ENCODE measurements at regions not wholly inside any gene's neighbourhood (a gene's known extent, or its start where the extent isn't known, plus 50 kb on each side); places are given as distances from the start of the nearest gene placed in this dataset.

DNA sequence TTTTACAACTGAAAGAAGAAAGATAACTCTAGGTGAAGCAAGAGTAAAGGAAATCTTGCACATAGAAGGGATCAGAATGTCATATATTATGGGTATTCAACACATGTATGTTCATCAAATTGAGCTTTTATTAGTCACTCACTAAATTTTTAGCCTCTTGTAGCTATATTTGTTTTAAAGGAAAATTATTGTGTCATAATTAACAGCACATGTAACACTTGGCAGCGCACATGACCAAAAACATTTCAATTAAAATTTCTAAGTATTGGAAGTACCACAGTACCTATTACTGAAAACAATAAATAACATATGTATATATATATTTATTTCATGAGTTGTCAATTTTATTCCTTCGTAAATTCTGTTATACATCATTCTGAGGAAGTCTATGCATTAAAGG, 2800.4 kb downstream of the PCDH9 start (continued):
- TF ChIP-seq, protein P1, sequence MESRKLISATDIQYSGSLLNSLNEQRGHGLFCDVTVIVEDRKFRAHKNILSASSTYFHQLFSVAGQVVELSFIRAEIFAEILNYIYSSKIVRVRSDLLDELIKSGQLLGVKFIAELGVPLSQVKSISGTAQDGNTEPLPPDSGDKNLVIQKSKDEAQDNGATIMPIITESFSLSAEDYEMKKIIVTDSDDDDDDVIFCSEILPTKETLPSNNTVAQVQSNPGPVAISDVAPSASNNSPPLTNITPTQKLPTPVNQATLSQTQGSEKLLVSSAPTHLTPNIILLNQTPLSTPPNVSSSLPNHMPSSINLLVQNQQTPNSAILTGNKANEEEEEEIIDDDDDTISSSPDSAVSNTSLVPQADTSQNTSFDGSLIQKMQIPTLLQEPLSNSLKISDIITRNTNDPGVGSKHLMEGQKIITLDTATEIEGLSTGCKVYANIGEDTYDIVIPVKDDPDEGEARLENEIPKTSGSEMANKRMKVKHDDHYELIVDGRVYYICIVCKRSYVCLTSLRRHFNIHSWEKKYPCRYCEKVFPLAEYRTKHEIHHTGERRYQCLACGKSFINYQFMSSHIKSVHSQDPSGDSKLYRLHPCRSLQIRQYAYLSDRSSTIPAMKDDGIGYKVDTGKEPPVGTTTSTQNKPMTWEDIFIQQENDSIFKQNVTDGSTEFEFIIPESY (IDR thresholded peaks at IDR 0.05; ENCODE audit: extremely low read depth, insufficient replicate concordance, low read length) = no peak
- TF ChIP-seq ZNF274 (IDR thresholded peaks at IDR 0.05; ENCODE audit: low read depth, low read length) = no peak
- TF ChIP-seq SP1 (IDR thresholded peaks at IDR 0.05; ENCODE audit: low read depth) = no peak
- no peak for TF ChIP-seq MAX (IDR thresholded peaks at IDR 0.05)
- no peak for TF ChIP-seq JUND (IDR thresholded peaks at IDR 0.05)
- TF ChIP-seq FOSL1 (IDR thresholded peaks at IDR 0.05; ENCODE audit: low read depth) = no peak

- H3K36me3 ChIP-seq (ENCODE audit: control insufficient read depth in 1 of 2, insufficient read depth in 2 of 2, low read length in 2 of 2) = no peaks in the 10 kb centered on the region
- TF ChIP-seq CBX3 (IDR thresholded peaks at IDR 0.05; ENCODE audit: low read depth) = no peak
- TF ChIP-seq SRF (IDR thresholded peaks at IDR 0.05; ENCODE audit: low read depth) = no peak
- TF ChIP-seq SIN3A (IDR thresholded peaks at IDR 0.05; ENCODE audit: low read depth) = no peak
- TF ChIP-seq EZH2 (IDR thresholded peaks at IDR 0.05) = no peak
- TF ChIP-seq POLR2AphosphoS5 (IDR thresholded peaks at IDR 0.05; ENCODE audit: low read depth, low read length) = no peak
- no peak for TF ChIP-seq FOSL1 (IDR thresholded peaks at IDR 0.05; ENCODE audit: low read depth)
- no peak for TF ChIP-seq YY1 (IDR thresholded peaks at IDR 0.05; ENCODE audit: extremely low read depth, insufficient replicate concordance, low read depth, low read length)
- no peak overlapping the region for H3K9ac ChIP-seq (ENCODE audit: low read length)
- no peak overlapping the region for H3K4me3 ChIP-seq (replicated peaks in 1 of 2; ENCODE audit: low read depth in 1 of 2, low read length in 2 of 2)
- RAD21 ChIA-PET (ENCODE audit: low non-redundant PET in 1 of 2, low total read pairs in 2 of 2, uncharacterized antibody in 2 of 2, unreplicated experiment in 2 of 2) = no interaction called here
- intact Hi-C loops (cut with micrococcal nuclease) = no loop called here
- no peaks in the 10 kb centered on the region for H3K27me3 ChIP-seq (ENCODE audit: insufficient read depth, low read length)
- H3K27ac ChIP-seq (ENCODE audit: low read depth, low read length) = no peak overlapping the region
- H3K9me3 ChIP-seq (ENCODE audit: control insufficient read depth in 1 of 2, insufficient read depth in 1 of 2, low read depth in 1 of 2, low read length in 2 of 2) = no peaks in the 10 kb centered on the region
- CTCF ChIA-PET = no interaction called here
- H3K4me1 ChIP-seq (ENCODE audit: control insufficient read depth in 1 of 2, insufficient read depth in 2 of 2, low read length in 2 of 2) = no peaks in the 10 kb centered on the region
- DNase-seq (ENCODE audit: low read depth, low spot score) (no peak), ATAC-seq (no peak)
- BruUV-seq (replicated peaks) = no TSS peak
- H3K4me2 ChIP-seq (ENCODE audit: low read length) = no peak overlapping the region
- H4K20me1 ChIP-seq (ENCODE audit: insufficient read depth) = no peaks in the 10 kb centered on the region
- POLR2A ChIA-PET = no interaction called here
- peak overlapping the region; percentile 19 for H2AFZ ChIP-seq (ENCODE audit: low read depth, low read length, poor library complexity, severe bottlenecking)
- H3K9me2 ChIP-seq (ENCODE audit: insufficient read depth) = no peaks in the 10 kb centered on the region
- no peaks in the 10 kb centered on the region for H3K79me2 ChIP-seq (ENCODE audit: insufficient read depth, low read length)
These were observed 2801.9 kb downstream of the PCDH9 start for GRCh38 chr13:64428196-64428595.

Data from HCT116 (cell line).